ENCODE measurements at regions not wholly inside any gene's neighbourhood (a gene's known extent, or its start where the extent isn't known, plus 50 kb on each side); places are given as distances from the start of the nearest gene placed in this dataset.

- TF ChIP-seq SUZ12 (IDR thresholded peaks at IDR 0.05; ENCODE audit: extremely low read depth, insufficient read depth, insufficient read length): no peak
- TF ChIP-seq YY1 (IDR thresholded peaks at IDR 0.05; ENCODE audit: insufficient read depth, insufficient read length): no peak
- TF ChIP-seq ZNF274 (IDR thresholded peaks at IDR 0.05; ENCODE audit: low read depth, low read length): no peak
Measured at GRCh38 chr2:22002066-22002465, 878.3 kb downstream of the TDRD15 start.
